Spleen (tissue), 11 donors: ENCODE measurements at regions not wholly inside any gene's neighbourhood (a gene's known extent, or its start where the extent isn't known, plus 50 kb on each side); places are given as distances from the start of the nearest gene placed in this dataset.

Source experiments
- DNase-seq: peaks from one replicate; pipeline ENCODE4 v3.0.0-alpha.2; 2020
- H3K27ac ChIP-seq, 8 donors: fragments of 200-600 bp; sonication (generic) in 7 of 8; 1 replicate in 4 of 8; 2 replicates in 4 of 8; pipeline versions ENCODE4 v1.5.0 to v1.8.0; 2016 to 2021; ENCODE audit warnings: inconsistent platforms in 4 of 8, mild to moderate bottlenecking in 4 of 8, moderate library complexity in 1 of 8
- H3K27me3 ChIP-seq, 7 donors: fragments of 200-600 bp; sonication (generic) in 6 of 7; replicated peaks in 1 of 7; 1 replicate in 4 of 7; 2 replicates in 3 of 7; pipeline versions ENCODE4 v1.5.0 to v1.8.0; 2016 to 2021; ENCODE audit warnings: inconsistent platforms in 3 of 7, mild to moderate bottlenecking in 1 of 7
- H3K36me3 ChIP-seq, 6 donors: fragments of 200-600 bp; sonication (generic) in 5 of 6; 1 replicate in 4 of 6; 2 replicates in 2 of 6; pipeline versions ENCODE4 v1.5.0 to v1.8.0; 2016 to 2021; ENCODE audit warnings: inconsistent platforms in 2 of 6
- H3K4me1 ChIP-seq, 6 donors: fragments of 200-600 bp; sonication (generic) in 5 of 6; 1 replicate in 3 of 6; 2 replicates in 3 of 6; pipeline versions ENCODE4 v1.5.0 to v1.8.0; 2016 to 2021; ENCODE audit warnings: inconsistent platforms in 3 of 6
- H3K4me3 ChIP-seq, 8 donors: fragments of 200-600 bp; sonication (generic) in 7 of 8; 1 replicate in 4 of 8; 2 replicates in 4 of 8; pipeline versions ENCODE4 v1.5.0 to v1.8.0; 2016 to 2021; ENCODE audit warnings: inconsistent platforms in 4 of 8, mild to moderate bottlenecking in 4 of 8, moderate library complexity in 2 of 8
- H3K9me3 ChIP-seq, 8 donors: fragments of 200-600 bp; sonication (generic) in 7 of 8; 1 replicate in 4 of 8; 2 replicates in 4 of 8; pipeline versions ENCODE4 v1.5.0 to v1.8.0; 2016 to 2021; ENCODE audit warnings: inconsistent platforms in 4 of 8
- CTCF ChIP-seq, 11 experiments: fragments of 200-600 bp in 7 of 11; fragments of 450-650 bp in 4 of 11; sonication (generic) in 4 of 11; IDR thresholded peaks in 8 of 11; conservative IDR thresholded peaks in 3 of 11; 1 replicate in 7 of 11; 2 replicates in 4 of 11; pipeline versions ENCODE4 v1.4.0 to v1.8.0; 2016 to 2021; ENCODE audit warnings: antibody characterized with exemption in 11 of 11, inconsistent platforms in 4 of 11, mild to moderate bottlenecking in 1 of 11
- POLR2A ChIP-seq, 3 donors: fragments of 450-650 bp; IDR thresholded peaks; one replicate each; pipeline ENCODE4 v1.5.1; 2017; ENCODE audit warnings: antibody characterized with exemption in 3 of 3, mild to moderate bottlenecking in 1 of 3
- POLR2AphosphoS5 ChIP-seq, 3 donors: sonication (generic); formaldehyde crosslinking; IDR thresholded peaks; one replicate each; pipeline ENCODE4 v1.5.1; 2017; ENCODE audit warnings: antibody characterized with exemption in 3 of 3
- WGBS, 5 donors: extraction: QIAGEN DNeasy Blood & Tissue Kit in 3 of 5; methylation state at CpG; one replicate each; pipeline versions ENCODE4 v1.1.5 to v1.1.7; 2013 to 2018; 5-methylcytosine and 5-hydroxymethylcytosine counted together
- intact Hi-C: fragments of 100-400 bp; cut with DNase I; formaldehyde crosslinking; loops from one replicate; pipeline ENCODE4 v1.15.0; 2023; ENCODE audit warnings: low total_unique reads
- donor health status: healthy with polysubstance abuse.
- donor health status: DM: no; HTN: no; CAD: no; lungs with moderate emphysema.
- donor health status: DM: no; HTN: no; CAD: no.
- donor health status: Bipolar disorder and iron deficiency.
- donor health status: healthy.
- donor health status: DM: no; HTN: no; CAD: no.
- donor health status: DM: yes; HTN: yes; CAD: no.

- Histone ChIP-seq H3K36me3 (no peaks in the 10 kb centered on the region), H3K27ac (no peak overlapping the region), H3K4me1 (no peaks in the 10 kb centered on the region), H3K9me3 (peaks cover 0 to 17% (median 7%) of the 10 kb centered on the region in 8 donors), H3K4me3 (no peak overlapping the region), H3K27me3 (no peaks in the 10 kb centered on the region)
- 69 to 82% (median 73%) methylated on average over 4 of the region's 4 CpGs for WGBS, 5 donors
- DNase-seq = no peak
- TF ChIP-seq CTCF (IDR thresholded peaks at IDR 0.05 in 8 of 11, conservative IDR thresholded peaks at IDR 0.05 in 3 of 11) (no peak), POLR2AphosphoS5 (IDR thresholded peaks at IDR 0.05) (no peak), POLR2A (IDR thresholded peaks at IDR 0.05) (no peak)
- intact Hi-C loops = no loop called here
These were observed 1078.3 kb downstream of the NCAM2 start for GRCh38 chr21:22076471-22076870.

- H3K27ac ChIP-seq = no peak overlapping the region
- TF ChIP-seq POLR2AphosphoS5 (IDR thresholded peaks at IDR 0.05) (no peak), CTCF (IDR thresholded peaks at IDR 0.05 in 8 of 11, conservative IDR thresholded peaks at IDR 0.05 in 3 of 11) (no peak), POLR2A (IDR thresholded peaks at IDR 0.05) (no peak)
- no peaks in the 10 kb centered on the region for H3K36me3 ChIP-seq
- WGBS, 5 donors = 52 to 63% (median 60%) methylated on average over 3 of the region's 3 CpGs
- H3K4me3 ChIP-seq = no peak overlapping the region
- H3K27me3 ChIP-seq = no peaks in the 10 kb centered on the region
- DNase-seq = no peak
- H3K4me1 ChIP-seq = no peaks in the 10 kb centered on the region
- intact Hi-C loops = no loop called here
- H3K9me3 ChIP-seq = peaks cover 0 to 24% (median 10%) of the 10 kb centered on the region in 8 donors
These were observed 1085.7 kb downstream of the NCAM2 start for GRCh38 chr21:22083899-22084298.

- Histone ChIP-seq H3K36me3 (no peaks in the 10 kb centered on the region), H3K4me3 (no peak overlapping the region), H3K27me3 (no peaks in the 10 kb centered on the region), H3K27ac (no peak overlapping the region), H3K4me1 (no peaks in the 10 kb centered on the region), H3K9me3 (peaks cover 0 to 11% (median 0%) of the 10 kb centered on the region in 8 donors)
- DNase-seq = no peak
- TF ChIP-seq POLR2AphosphoS5 (IDR thresholded peaks at IDR 0.05) (no peak), CTCF (IDR thresholded peaks at IDR 0.05 in 8 of 11, conservative IDR thresholded peaks at IDR 0.05 in 3 of 11) (no peak), POLR2A (IDR thresholded peaks at IDR 0.05) (no peak)
- intact Hi-C loops = no loop called here
- 54 to 80% (median 72%) methylated on average over 1 of the region's 1 CpG for WGBS, 5 donors
These were observed 1098.1 kb downstream of the NCAM2 start for GRCh38 chr21:22096314-22096713.

GRCh38 chr21:22106720-22107410 is 1108.7 kb downstream of the NCAM2 start:
- H3K36me3 ChIP-seq = no peaks in the 10 kb centered on the region
- peaks cover 0 to 10% (median 1%) of the 10 kb centered on the region in 8 donors for H3K9me3 ChIP-seq
- intact Hi-C loops = no loop called here
- H3K27me3 ChIP-seq = no peaks in the 10 kb centered on the region
- H3K27ac ChIP-seq = no peak overlapping the region
- TF ChIP-seq CTCF (IDR thresholded peaks at IDR 0.05 in 8 of 11, conservative IDR thresholded peaks at IDR 0.05 in 3 of 11) = no peak
- no peak for TF ChIP-seq POLR2AphosphoS5 (IDR thresholded peaks at IDR 0.05)
- TF ChIP-seq POLR2A (IDR thresholded peaks at IDR 0.05) = no peak
- WGBS, 5 donors = 67 to 81% (median 74%) methylated on average over 2 of the region's 2 CpGs
- H3K4me3 ChIP-seq = no peak overlapping the region
- DNase-seq = no peak
- no peaks in the 10 kb centered on the region for H3K4me1 ChIP-seq
